ENCODE measurements at regions not wholly inside any gene's neighbourhood (a gene's known extent, or its start where the extent isn't known, plus 50 kb on each side); places are given as distances from the start of the nearest gene placed in this dataset.

DNA sequence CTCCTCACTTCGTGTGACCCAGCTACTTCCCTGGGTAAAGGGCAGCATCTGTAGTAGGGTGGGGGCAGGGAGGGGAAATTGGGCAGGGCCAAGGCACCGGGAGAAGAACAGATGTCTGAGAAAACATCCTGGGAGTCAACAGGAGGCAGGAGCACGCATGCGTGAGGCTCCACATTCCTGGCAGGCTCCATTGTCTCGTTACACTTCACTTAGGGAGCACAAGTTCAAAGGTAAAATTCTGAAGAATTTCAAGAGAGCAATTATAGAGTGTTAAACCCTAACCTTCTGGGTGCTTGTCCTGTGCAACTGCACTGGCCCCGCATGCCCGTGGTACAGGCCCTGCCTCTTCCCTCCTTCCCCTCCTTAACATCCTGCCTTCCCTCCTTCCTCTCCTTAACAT is 79.6 kb upstream of the POMP start:
- Mint-ChIP-seq H3K36me3 (ENCODE audit: low read depth) (no peaks in the 10 kb centered on the region), H3K9me3 (no peaks in the 10 kb centered on the region), H3K4me3 (no peak overlapping the region), H3K27me3 (no peaks in the 10 kb centered on the region), H3K27ac (no peak overlapping the region), H3K4me1 (ENCODE audit: low read depth) (no peaks in the 10 kb centered on the region)
- H3K27me3 ChIP-seq (ENCODE audit: control insufficient read depth in 1 of 2, insufficient read depth in 2 of 2, low read length in 2 of 2), result no peaks in the 10 kb centered on the region
- ChIA-PET CTCF (no interaction called here), POLR2A (no interaction called here)
- no peaks in the 10 kb centered on the region for H3K4me1 ChIP-seq (ENCODE audit: insufficient read depth, low read length)
- H3K36me3 ChIP-seq (ENCODE audit: insufficient read depth, low read length), result no peaks in the 10 kb centered on the region
- TF ChIP-seq, protein P1, sequence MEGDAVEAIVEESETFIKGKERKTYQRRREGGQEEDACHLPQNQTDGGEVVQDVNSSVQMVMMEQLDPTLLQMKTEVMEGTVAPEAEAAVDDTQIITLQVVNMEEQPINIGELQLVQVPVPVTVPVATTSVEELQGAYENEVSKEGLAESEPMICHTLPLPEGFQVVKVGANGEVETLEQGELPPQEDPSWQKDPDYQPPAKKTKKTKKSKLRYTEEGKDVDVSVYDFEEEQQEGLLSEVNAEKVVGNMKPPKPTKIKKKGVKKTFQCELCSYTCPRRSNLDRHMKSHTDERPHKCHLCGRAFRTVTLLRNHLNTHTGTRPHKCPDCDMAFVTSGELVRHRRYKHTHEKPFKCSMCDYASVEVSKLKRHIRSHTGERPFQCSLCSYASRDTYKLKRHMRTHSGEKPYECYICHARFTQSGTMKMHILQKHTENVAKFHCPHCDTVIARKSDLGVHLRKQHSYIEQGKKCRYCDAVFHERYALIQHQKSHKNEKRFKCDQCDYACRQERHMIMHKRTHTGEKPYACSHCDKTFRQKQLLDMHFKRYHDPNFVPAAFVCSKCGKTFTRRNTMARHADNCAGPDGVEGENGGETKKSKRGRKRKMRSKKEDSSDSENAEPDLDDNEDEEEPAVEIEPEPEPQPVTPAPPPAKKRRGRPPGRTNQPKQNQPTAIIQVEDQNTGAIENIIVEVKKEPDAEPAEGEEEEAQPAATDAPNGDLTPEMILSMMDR (IDR thresholded peaks at IDR 0.05), result no peak
- no peak for DNase-seq
- intact Hi-C loops (cut with DNase I, micrococcal nuclease), result no loop called here
- no peak for ATAC-seq (ENCODE audit: poor library complexity)
- H3K9me3 ChIP-seq (ENCODE audit: control insufficient read depth in 1 of 2, insufficient read depth in 1 of 2, low read length in 2 of 2), result no peaks in the 10 kb centered on the region
- no peak overlapping the region for H3K4me3 ChIP-seq (ENCODE audit: low read length)
- H3K27ac ChIP-seq (ENCODE audit: low read depth in 1 of 2, low read length in 2 of 2), result no peak overlapping the region

DNA sequence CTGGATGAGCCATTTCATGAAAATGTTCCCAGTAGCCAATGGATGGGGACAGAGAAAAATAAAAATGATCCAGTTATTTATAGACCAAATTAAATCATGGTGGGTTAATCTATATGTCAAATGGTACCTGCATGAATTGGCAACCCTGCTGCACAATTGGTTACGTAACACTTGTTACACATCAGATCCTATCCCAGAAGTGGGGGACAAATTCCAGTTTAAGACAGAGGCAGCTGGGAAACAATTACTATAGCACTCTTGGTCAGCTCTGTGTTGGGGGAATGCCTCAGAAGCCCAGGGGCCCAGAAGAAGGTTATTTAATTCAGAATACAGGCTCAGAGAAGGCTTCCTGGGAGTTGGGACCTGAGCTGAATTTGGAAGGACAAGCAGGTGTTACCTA is 81.1 kb upstream of the FLT1 start:
- ChIA-PET CTCF (no interaction called here), POLR2A (no interaction called here)
- Mint-ChIP-seq H3K4me1 (ENCODE audit: low read depth) (no peaks in the 10 kb centered on the region), H3K36me3 (ENCODE audit: low read depth) (no peaks in the 10 kb centered on the region), H3K4me3 (no peak overlapping the region), H3K27me3 (no peaks in the 10 kb centered on the region), H3K9me3 (no peaks in the 10 kb centered on the region), H3K27ac (no peak overlapping the region)
- intact Hi-C loops (cut with DNase I, micrococcal nuclease), result no loop called here
- Histone ChIP-seq H3K27ac (ENCODE audit: low read depth in 1 of 2, low read length in 2 of 2) (no peak overlapping the region), H3K36me3 (ENCODE audit: insufficient read depth, low read length) (no peaks in the 10 kb centered on the region), H3K27me3 (ENCODE audit: control insufficient read depth in 1 of 2, insufficient read depth in 2 of 2, low read length in 2 of 2) (no peaks in the 10 kb centered on the region), H3K4me1 (ENCODE audit: insufficient read depth, low read length) (no peaks in the 10 kb centered on the region), H3K9me3 (ENCODE audit: control insufficient read depth in 1 of 2, insufficient read depth in 1 of 2, low read length in 2 of 2) (no peaks in the 10 kb centered on the region), H3K4me3 (ENCODE audit: low read length) (no peak overlapping the region)
- ATAC-seq (ENCODE audit: poor library complexity) (no peak), DNase-seq (no peak)
- TF ChIP-seq, protein P1 (IDR thresholded peaks at IDR 0.05), result no peak

DNA sequence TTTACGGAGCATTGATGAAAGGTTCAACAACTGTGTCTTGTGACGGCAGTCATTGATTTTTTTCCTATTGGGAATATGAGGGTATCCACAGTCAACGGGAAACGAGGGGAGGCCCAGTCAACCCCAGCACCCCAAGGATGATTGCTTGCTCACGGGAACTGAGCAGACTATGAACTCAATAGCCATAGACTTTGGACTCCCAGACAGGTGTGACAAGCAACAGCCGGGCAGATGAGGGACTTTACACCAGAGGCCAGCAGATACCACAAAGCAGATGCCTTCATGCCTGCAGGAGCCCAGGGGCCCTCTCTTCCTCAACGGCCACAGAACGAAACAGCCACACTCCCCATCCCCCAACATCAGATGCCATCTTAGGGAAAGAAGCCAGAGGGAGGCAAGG is 80.3 kb upstream of the FLT1 start:
- Mint-ChIP-seq H3K27ac (no peak overlapping the region), H3K4me3 (no peak overlapping the region), H3K9me3 (no peaks in the 10 kb centered on the region), H3K27me3 (no peaks in the 10 kb centered on the region), H3K4me1 (ENCODE audit: low read depth) (no peaks in the 10 kb centered on the region), H3K36me3 (ENCODE audit: low read depth) (no peaks in the 10 kb centered on the region)
- POLR2A ChIA-PET, result no interaction called here
- no peak overlapping the region for H3K4me3 ChIP-seq (ENCODE audit: low read length)
- ATAC-seq (ENCODE audit: poor library complexity) (no peak), DNase-seq (no peak)
- H3K27ac ChIP-seq (ENCODE audit: low read depth in 1 of 2, low read length in 2 of 2), result no peak overlapping the region
- no peaks in the 10 kb centered on the region for H3K4me1 ChIP-seq (ENCODE audit: insufficient read depth, low read length)
- no peaks in the 10 kb centered on the region for H3K27me3 ChIP-seq (ENCODE audit: control insufficient read depth in 1 of 2, insufficient read depth in 2 of 2, low read length in 2 of 2)
- TF ChIP-seq, protein P1 (IDR thresholded peaks at IDR 0.05), result no peak
- no peaks in the 10 kb centered on the region for H3K36me3 ChIP-seq (ENCODE audit: insufficient read depth, low read length)
- no peaks in the 10 kb centered on the region for H3K9me3 ChIP-seq (ENCODE audit: control insufficient read depth in 1 of 2, insufficient read depth in 1 of 2, low read length in 2 of 2)
- CTCF ChIA-PET, result no interaction called here
- intact Hi-C loops (cut with DNase I, micrococcal nuclease), result no loop called here
